Thyroid gland (tissue), 4 donors: ENCODE measurements at regions not wholly inside any gene's neighbourhood (a gene's known extent, or its start where the extent isn't known, plus 50 kb on each side); places are given as distances from the start of the nearest gene placed in this dataset.

Source experiments
- POLR2A ChIP-seq, 2 donors: fragments of 450-650 bp; IDR thresholded peaks; one replicate each; pipeline ENCODE4 v1.6.1; 2017; ENCODE audit warnings: antibody characterized with exemption in 2 of 2, mild to moderate bottlenecking in 2 of 2, moderate library complexity in 1 of 2
- TF ChIP-seq, protein P1 (sequence below), 6 experiments: fragments of 200-600 bp in 3 of 6; fragments of 450-650 bp in 3 of 6; sonication (generic) in 3 of 6; IDR thresholded peaks; one replicate each; pipeline ENCODE4 v1.5.1; 2016 to 2019; ENCODE audit warnings: antibody characterized with exemption in 6 of 6, mild to moderate bottlenecking in 2 of 6, inconsistent platforms in 1 of 6, moderate library complexity in 1 of 6

DNA sequence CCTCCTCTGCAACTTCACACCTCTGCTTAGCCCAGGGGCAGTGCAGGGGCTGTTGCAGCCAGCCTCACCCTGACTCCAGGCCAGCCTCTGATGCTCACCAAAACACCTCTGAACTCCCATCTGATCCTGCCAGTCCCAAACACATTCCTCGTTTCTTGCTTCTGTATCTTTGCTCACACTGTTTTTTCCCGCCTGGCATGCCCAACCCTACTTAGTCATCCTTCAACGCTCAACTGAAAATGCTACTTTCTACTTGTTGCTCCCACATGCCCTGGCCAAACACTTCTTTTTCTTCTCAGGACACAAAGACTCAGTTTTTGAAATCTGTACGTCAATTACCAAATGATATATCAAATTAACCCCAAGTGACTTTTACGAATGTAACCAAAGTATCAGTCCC, 140.8 kb upstream of the ZBED5 start:
- TF ChIP-seq, protein P1, sequence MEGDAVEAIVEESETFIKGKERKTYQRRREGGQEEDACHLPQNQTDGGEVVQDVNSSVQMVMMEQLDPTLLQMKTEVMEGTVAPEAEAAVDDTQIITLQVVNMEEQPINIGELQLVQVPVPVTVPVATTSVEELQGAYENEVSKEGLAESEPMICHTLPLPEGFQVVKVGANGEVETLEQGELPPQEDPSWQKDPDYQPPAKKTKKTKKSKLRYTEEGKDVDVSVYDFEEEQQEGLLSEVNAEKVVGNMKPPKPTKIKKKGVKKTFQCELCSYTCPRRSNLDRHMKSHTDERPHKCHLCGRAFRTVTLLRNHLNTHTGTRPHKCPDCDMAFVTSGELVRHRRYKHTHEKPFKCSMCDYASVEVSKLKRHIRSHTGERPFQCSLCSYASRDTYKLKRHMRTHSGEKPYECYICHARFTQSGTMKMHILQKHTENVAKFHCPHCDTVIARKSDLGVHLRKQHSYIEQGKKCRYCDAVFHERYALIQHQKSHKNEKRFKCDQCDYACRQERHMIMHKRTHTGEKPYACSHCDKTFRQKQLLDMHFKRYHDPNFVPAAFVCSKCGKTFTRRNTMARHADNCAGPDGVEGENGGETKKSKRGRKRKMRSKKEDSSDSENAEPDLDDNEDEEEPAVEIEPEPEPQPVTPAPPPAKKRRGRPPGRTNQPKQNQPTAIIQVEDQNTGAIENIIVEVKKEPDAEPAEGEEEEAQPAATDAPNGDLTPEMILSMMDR (IDR thresholded peaks at IDR 0.05) = no peak
- TF ChIP-seq POLR2A (IDR thresholded peaks at IDR 0.05) = no peak
